OCI-LY7 (cell line): ENCODE measurements at regions not wholly inside any gene's neighbourhood (a gene's known extent, or its start where the extent isn't known, plus 50 kb on each side); places are given as distances from the start of the nearest gene placed in this dataset.

Experiments used
- EZH2phosphoT487 ChIP-seq: fragments of 200-600 bp; sonication (generic); IDR thresholded peaks from 2 replicates; pipeline ENCODE4 v1.6.1; 2018; ENCODE audit warnings: low read depth, borderline replicate concordance, mild to moderate bottlenecking, mixed run types, antibody characterized with exemption, low read length, moderate library complexity, mixed read lengths
- TF ChIP-seq, protein P1 (sequence below): fragments of 200-600 bp; sonication (generic); conservative IDR thresholded peaks from 2 replicates; pipeline ENCODE4 v1.5.1; 2014; ENCODE audit warnings: mild to moderate bottlenecking, antibody characterized with exemption, low read length, moderate library complexity, mixed read lengths

DNA sequence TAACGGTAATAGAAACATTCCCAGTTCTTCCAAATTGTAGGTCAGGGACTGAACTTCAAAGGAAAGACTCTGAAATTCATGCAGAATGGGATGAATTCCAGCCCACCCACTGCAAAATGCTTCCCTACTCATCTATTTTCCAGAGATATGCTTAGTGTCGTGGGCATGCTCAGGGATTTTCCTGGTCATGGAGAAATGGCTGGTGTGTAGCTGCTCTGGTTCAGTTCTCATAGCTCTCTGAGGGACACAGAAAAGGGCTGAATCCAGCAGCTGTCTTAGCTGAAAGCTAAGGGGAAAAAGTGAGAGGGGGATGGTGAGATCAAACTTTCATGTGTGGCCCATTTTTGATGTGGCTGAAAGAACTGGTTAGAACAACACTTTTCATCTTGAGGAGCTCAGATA lies 72.9 kb upstream of the KRAS start:
- TF ChIP-seq, protein P1, sequence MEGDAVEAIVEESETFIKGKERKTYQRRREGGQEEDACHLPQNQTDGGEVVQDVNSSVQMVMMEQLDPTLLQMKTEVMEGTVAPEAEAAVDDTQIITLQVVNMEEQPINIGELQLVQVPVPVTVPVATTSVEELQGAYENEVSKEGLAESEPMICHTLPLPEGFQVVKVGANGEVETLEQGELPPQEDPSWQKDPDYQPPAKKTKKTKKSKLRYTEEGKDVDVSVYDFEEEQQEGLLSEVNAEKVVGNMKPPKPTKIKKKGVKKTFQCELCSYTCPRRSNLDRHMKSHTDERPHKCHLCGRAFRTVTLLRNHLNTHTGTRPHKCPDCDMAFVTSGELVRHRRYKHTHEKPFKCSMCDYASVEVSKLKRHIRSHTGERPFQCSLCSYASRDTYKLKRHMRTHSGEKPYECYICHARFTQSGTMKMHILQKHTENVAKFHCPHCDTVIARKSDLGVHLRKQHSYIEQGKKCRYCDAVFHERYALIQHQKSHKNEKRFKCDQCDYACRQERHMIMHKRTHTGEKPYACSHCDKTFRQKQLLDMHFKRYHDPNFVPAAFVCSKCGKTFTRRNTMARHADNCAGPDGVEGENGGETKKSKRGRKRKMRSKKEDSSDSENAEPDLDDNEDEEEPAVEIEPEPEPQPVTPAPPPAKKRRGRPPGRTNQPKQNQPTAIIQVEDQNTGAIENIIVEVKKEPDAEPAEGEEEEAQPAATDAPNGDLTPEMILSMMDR = no peak
- TF ChIP-seq EZH2phosphoT487 = no peak
